ENCODE measurements at regions not wholly inside any gene's neighbourhood (a gene's known extent, or its start where the extent isn't known, plus 50 kb on each side); places are given as distances from the start of the nearest gene placed in this dataset.
A peak's percentile ranks its signal among the peaks of the same experiment; 100 is the strongest.
"Not testable (repeated sequence)": the region's sequence is repeated elsewhere in the genome, so short reads cannot be mapped to it uniquely, and the experiment has no call there.

- no peak for DNase-seq
Observed at GRCh38 chr9:715743-716400, 125.6 kb upstream of the DMRT1 start.

GRCh38 chr9:717722-718121 lies 123.8 kb upstream of the DMRT1 start:
- DNase-seq, result no peak

- no peak for DNase-seq
Observed at GRCh38 chr9:720239-720881, 121.1 kb upstream of the DMRT1 start.

GRCh38 chr9:722388-722980 lies 119.0 kb upstream of the DMRT1 start:
- DNase-seq, result no peak

- not testable (repeated sequence) for DNase-seq
Observed at GRCh38 chr9:724461-724860, 117.0 kb upstream of the DMRT1 start.

GRCh38 chr9:726005-726404 lies 115.5 kb upstream of the DMRT1 start:
- DNase-seq, result no peak

- no peak for DNase-seq
Observed at GRCh38 chr9:727767-728166, 113.7 kb upstream of the DMRT1 start.

GRCh38 chr9:728535-728934 lies 113.0 kb upstream of the DMRT1 start:
- DNase-seq, result no peak

GRCh38 chr9:731474-731873 lies 110.0 kb upstream of the DMRT1 start:
- DNase-seq, result no peak

- DNase-seq, result peak; percentile 98
Observed at GRCh38 chr9:734831-735511, 106.5 kb upstream of the DMRT1 start.

- peak; percentile 27 for DNase-seq
Observed at GRCh38 chr9:737400-738120, 103.9 kb upstream of the DMRT1 start.

- DNase-seq, result peak; percentile 88
Observed at GRCh38 chr9:738209-738915, 103.1 kb upstream of the DMRT1 start.

- no peak for DNase-seq
Observed at GRCh38 chr9:739362-739761, 102.1 kb upstream of the DMRT1 start.

GRCh38 chr9:740221-740620 lies 101.3 kb upstream of the DMRT1 start:
- DNase-seq, result no peak

GRCh38 chr9:742104-742503 lies 99.4 kb upstream of the DMRT1 start:
- DNase-seq, result no peak

- DNase-seq, result no peak
Observed at GRCh38 chr9:742914-743589, 98.4 kb upstream of the DMRT1 start.

- no peak for DNase-seq
Observed at GRCh38 chr9:744046-744712, 97.3 kb upstream of the DMRT1 start.

- no peak for DNase-seq
Observed at GRCh38 chr9:744790-745484, 96.6 kb upstream of the DMRT1 start.

- no peak for DNase-seq
Observed at GRCh38 chr9:745761-746380, 95.6 kb upstream of the DMRT1 start.

All from fibroblast of skin of scalp (primary cell).